GDM1 (cell line): ENCODE measurements at regions not wholly inside any gene's neighbourhood (a gene's known extent, or its start where the extent isn't known, plus 50 kb on each side); places are given as distances from the start of the nearest gene placed in this dataset.

Experiments used
- DNase-seq: peaks from one replicate; lab custom pipeline; 2025; lab: John Stamatoyannopoulos, UW

GRCh38 chr4:126777649-126778048, 855.1 kb upstream of the INTU start:
- no peak for DNase-seq

- no peak for DNase-seq
Measured at GRCh38 chr4:126778348-126778747, 854.4 kb upstream of the INTU start.

GRCh38 chr4:126779001-126779400, 853.8 kb upstream of the INTU start:
- DNase-seq = no peak

GRCh38 chr4:126779436-126780166, 853.2 kb upstream of the INTU start:
- no peak for DNase-seq

- no peak for DNase-seq
Measured at GRCh38 chr4:126783191-126783590, 849.6 kb upstream of the INTU start.

GRCh38 chr4:126784966-126785580, 847.7 kb upstream of the INTU start:
- DNase-seq = no peak

- DNase-seq = no peak
Measured at GRCh38 chr4:126790633-126791032, 842.1 kb upstream of the INTU start.

- DNase-seq = no peak
Measured at GRCh38 chr4:126794363-126794762, 838.4 kb upstream of the INTU start.

- no peak for DNase-seq
Measured at GRCh38 chr4:126798214-126798613, 834.5 kb upstream of the INTU start.

GRCh38 chr4:126799416-126799815, 833.3 kb upstream of the INTU start:
- DNase-seq = no peak

GRCh38 chr4:126799971-126800574, 832.7 kb upstream of the INTU start:
- DNase-seq = no peak

- DNase-seq = no peak
Measured at GRCh38 chr4:126800575-126801141, 832.1 kb upstream of the INTU start.

GRCh38 chr4:126807132-126807531, 825.6 kb upstream of the INTU start:
- no peak for DNase-seq

- DNase-seq = no peak
Measured at GRCh38 chr4:126812076-126812475, 820.7 kb upstream of the INTU start.

- no peak for DNase-seq
Measured at GRCh38 chr4:126820631-126821030, 812.1 kb upstream of the INTU start.

GRCh38 chr4:126821152-126821551, 811.6 kb upstream of the INTU start:
- DNase-seq = no peak

GRCh38 chr4:126825083-126825482, 807.7 kb upstream of the INTU start:
- no peak for DNase-seq

- no peak for DNase-seq
Measured at GRCh38 chr4:126827669-126828068, 805.1 kb upstream of the INTU start.

- DNase-seq = no peak
Measured at GRCh38 chr4:126834854-126835253, 797.9 kb upstream of the INTU start.

- no peak for DNase-seq
Measured at GRCh38 chr4:126838941-126839679, 793.6 kb upstream of the INTU start.

GRCh38 chr4:126843492-126844067, 789.2 kb upstream of the INTU start:
- no peak for DNase-seq

- no peak for DNase-seq
Measured at GRCh38 chr4:126850286-126850685, 782.5 kb upstream of the INTU start.
